ENCODE measurements at regions not wholly inside any gene's neighbourhood (a gene's known extent, or its start where the extent isn't known, plus 50 kb on each side); places are given as distances from the start of the nearest gene placed in this dataset.

DNA sequence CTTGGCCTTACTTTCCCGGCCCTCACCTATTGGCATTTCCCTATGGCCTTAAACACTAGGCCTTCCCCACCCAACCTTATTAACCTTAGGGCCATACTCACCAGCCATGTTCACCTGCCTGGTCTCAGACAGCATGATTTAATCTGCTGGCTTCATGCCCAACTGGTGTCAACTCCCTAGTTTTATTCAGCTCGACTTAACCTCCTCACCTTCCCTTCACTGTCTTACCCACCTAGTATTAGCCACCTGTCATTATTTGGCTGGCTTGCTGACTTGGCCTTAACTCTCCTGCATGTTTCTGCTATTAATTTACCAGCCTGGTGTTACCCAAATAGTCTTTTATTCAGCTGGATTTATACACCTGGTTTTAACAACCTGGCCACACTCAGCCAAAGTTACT, 136.0 kb upstream of the ZSWIM2 start:
- TF ChIP-seq, protein P1, sequence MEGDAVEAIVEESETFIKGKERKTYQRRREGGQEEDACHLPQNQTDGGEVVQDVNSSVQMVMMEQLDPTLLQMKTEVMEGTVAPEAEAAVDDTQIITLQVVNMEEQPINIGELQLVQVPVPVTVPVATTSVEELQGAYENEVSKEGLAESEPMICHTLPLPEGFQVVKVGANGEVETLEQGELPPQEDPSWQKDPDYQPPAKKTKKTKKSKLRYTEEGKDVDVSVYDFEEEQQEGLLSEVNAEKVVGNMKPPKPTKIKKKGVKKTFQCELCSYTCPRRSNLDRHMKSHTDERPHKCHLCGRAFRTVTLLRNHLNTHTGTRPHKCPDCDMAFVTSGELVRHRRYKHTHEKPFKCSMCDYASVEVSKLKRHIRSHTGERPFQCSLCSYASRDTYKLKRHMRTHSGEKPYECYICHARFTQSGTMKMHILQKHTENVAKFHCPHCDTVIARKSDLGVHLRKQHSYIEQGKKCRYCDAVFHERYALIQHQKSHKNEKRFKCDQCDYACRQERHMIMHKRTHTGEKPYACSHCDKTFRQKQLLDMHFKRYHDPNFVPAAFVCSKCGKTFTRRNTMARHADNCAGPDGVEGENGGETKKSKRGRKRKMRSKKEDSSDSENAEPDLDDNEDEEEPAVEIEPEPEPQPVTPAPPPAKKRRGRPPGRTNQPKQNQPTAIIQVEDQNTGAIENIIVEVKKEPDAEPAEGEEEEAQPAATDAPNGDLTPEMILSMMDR (IDR thresholded peaks at IDR 0.05; ENCODE audit: insufficient read depth, low read length, poor library complexity, severe bottlenecking), result no peak
- TF ChIP-seq EZH2phosphoT487 (conservative IDR thresholded peaks at IDR 0.05; ENCODE audit: low read length), result no peak
- H3K79me2 ChIP-seq (ENCODE audit: insufficient read depth, low read length), result no peaks in the 10 kb centered on the region
- H4K20me1 ChIP-seq (ENCODE audit: low read depth, low read length), result no peaks in the 10 kb centered on the region
- no peak overlapping the region for H3K9ac ChIP-seq (ENCODE audit: low read length)
- H3K9me3 ChIP-seq (ENCODE audit: insufficient read depth, low read length), result no peaks in the 10 kb centered on the region
- no peak overlapping the region for H3K4me3 ChIP-seq (ENCODE audit: insufficient read depth, low read length, poor library complexity, severe bottlenecking)
- H3K27me3 ChIP-seq (ENCODE audit: low read length), result no peaks in the 10 kb centered on the region
- H3K36me3 ChIP-seq (ENCODE audit: low read length), result no peaks in the 10 kb centered on the region
- no peak overlapping the region for H3K27ac ChIP-seq (ENCODE audit: low read depth, low read length)
- no peaks in the 10 kb centered on the region for H3K9me2 ChIP-seq (replicated peaks; ENCODE audit: insufficient read depth, low read length)
- H3F3A ChIP-seq (ENCODE audit: insufficient read depth), result no peaks in the 10 kb centered on the region
- H3K4me2 ChIP-seq (ENCODE audit: low read depth, low read length, poor library complexity, severe bottlenecking), result no peak overlapping the region
- no peak overlapping the region for H2AFZ ChIP-seq (ENCODE audit: low read depth, low read length, severe bottlenecking)

DNA sequence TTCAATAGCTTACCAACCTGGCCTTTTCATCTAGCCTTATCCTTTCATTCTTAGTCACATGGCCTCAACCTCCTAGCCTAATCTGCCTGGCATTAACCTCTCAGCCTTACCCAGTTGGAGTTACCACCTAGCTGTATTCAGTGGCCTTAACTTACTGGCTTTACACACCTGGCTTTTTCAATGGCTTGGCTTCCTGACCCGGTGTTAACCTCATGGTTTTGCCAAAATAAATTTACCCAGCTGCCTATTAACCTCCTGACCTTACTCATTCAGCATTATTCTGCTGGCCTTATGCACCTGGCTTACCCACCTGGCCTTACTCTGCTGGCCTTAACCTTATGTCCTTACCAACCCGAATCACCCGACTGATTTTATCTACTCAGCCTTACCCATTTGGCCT, 135.5 kb upstream of the ZSWIM2 start:
- Histone ChIP-seq H3K4me3 (ENCODE audit: insufficient read depth, low read length, poor library complexity, severe bottlenecking) (no peak overlapping the region), H3K9me2 (replicated peaks; ENCODE audit: insufficient read depth, low read length) (no peaks in the 10 kb centered on the region), H3K4me2 (ENCODE audit: low read depth, low read length, poor library complexity, severe bottlenecking) (no peak overlapping the region), H4K20me1 (ENCODE audit: low read depth, low read length) (no peaks in the 10 kb centered on the region), H3K27ac (ENCODE audit: low read depth, low read length) (no peak overlapping the region), H2AFZ (ENCODE audit: low read depth, low read length, severe bottlenecking) (no peak overlapping the region), H3F3A (ENCODE audit: insufficient read depth) (no peaks in the 10 kb centered on the region), H3K9me3 (ENCODE audit: insufficient read depth, low read length) (no peaks in the 10 kb centered on the region), H3K36me3 (ENCODE audit: low read length) (no peaks in the 10 kb centered on the region), H3K79me2 (ENCODE audit: insufficient read depth, low read length) (no peaks in the 10 kb centered on the region), H3K9ac (ENCODE audit: low read length) (no peak overlapping the region), H3K27me3 (ENCODE audit: low read length) (no peaks in the 10 kb centered on the region)
- TF ChIP-seq, protein P1 (IDR thresholded peaks at IDR 0.05; ENCODE audit: insufficient read depth, low read length, poor library complexity, severe bottlenecking), result no peak
- TF ChIP-seq EZH2phosphoT487 (conservative IDR thresholded peaks at IDR 0.05; ENCODE audit: low read length), result no peak

- H3K27ac ChIP-seq (ENCODE audit: low read depth, low read length), result no peak overlapping the region
- H4K20me1 ChIP-seq (ENCODE audit: low read depth, low read length), result no peaks in the 10 kb centered on the region
- no peaks in the 10 kb centered on the region for H3K79me2 ChIP-seq (ENCODE audit: insufficient read depth, low read length)
- no peaks in the 10 kb centered on the region for H3K9me3 ChIP-seq (ENCODE audit: insufficient read depth, low read length)
- no peaks in the 10 kb centered on the region for H3K9me2 ChIP-seq (replicated peaks; ENCODE audit: insufficient read depth, low read length)
- H3K4me3 ChIP-seq (ENCODE audit: insufficient read depth, low read length, poor library complexity, severe bottlenecking), result no peak overlapping the region
- no peak overlapping the region for H2AFZ ChIP-seq (ENCODE audit: low read depth, low read length, severe bottlenecking)
- H3K9ac ChIP-seq (ENCODE audit: low read length), result no peak overlapping the region
- TF ChIP-seq EZH2phosphoT487 (conservative IDR thresholded peaks at IDR 0.05; ENCODE audit: low read length), result no peak
- TF ChIP-seq, protein P1 (IDR thresholded peaks at IDR 0.05; ENCODE audit: insufficient read depth, low read length, poor library complexity, severe bottlenecking), result no peak
- no peak overlapping the region for H3K4me2 ChIP-seq (ENCODE audit: low read depth, low read length, poor library complexity, severe bottlenecking)
- H3K27me3 ChIP-seq (ENCODE audit: low read length), result no peaks in the 10 kb centered on the region
- H3K36me3 ChIP-seq (ENCODE audit: low read length), result no peaks in the 10 kb centered on the region
- H3F3A ChIP-seq (ENCODE audit: insufficient read depth), result no peaks in the 10 kb centered on the region
These were observed 132.0 kb upstream of the ZSWIM2 start for GRCh38 chr2:186980787-186981550.
